Upper lobe of right lung (tissue), 1 donor: ENCODE measurements at regions not wholly inside any gene's neighbourhood (a gene's known extent, or its start where the extent isn't known, plus 50 kb on each side); places are given as distances from the start of the nearest gene placed in this dataset.

ENCODE experiments used
- ATAC-seq: fragments of 200-7000 bp; cut with Tn5 transposase; one replicate; pipeline ENCODE4 v1.9.1; 2020; ENCODE audit warnings: mild to moderate bottlenecking, moderate library complexity
- DNase-seq: peaks from one replicate; pipeline ENCODE4 v3.0.0-alpha.2; 2020
- H3K27ac ChIP-seq: fragments of 200-600 bp; one replicate; pipeline ENCODE4 v1.8.0; 2022
- H3K27me3 ChIP-seq: fragments of 200-600 bp; one replicate; pipeline ENCODE4 v1.8.0; 2022; ENCODE audit warnings: mild to moderate bottlenecking
- H3K36me3 ChIP-seq: fragments of 200-600 bp; one replicate; pipeline ENCODE4 v1.8.0; 2022
- H3K4me1 ChIP-seq: fragments of 200-600 bp; one replicate; pipeline ENCODE4 v1.8.0; 2022
- H3K4me3 ChIP-seq: fragments of 200-600 bp; one replicate; pipeline ENCODE4 v1.8.0; 2022; ENCODE audit warnings: mild to moderate bottlenecking
- H3K9me3 ChIP-seq: fragments of 200-600 bp; one replicate; pipeline ENCODE4 v1.8.0; 2022
- CTCF ChIP-seq: fragments of 200-600 bp; IDR thresholded peaks from one replicate; pipeline ENCODE4 v1.8.0; 2022; ENCODE audit warnings: antibody characterized with exemption
- intact Hi-C: fragments of 100-400 bp; cut with DNase I; formaldehyde crosslinking; loops from one replicate; pipeline ENCODE4 v1.11.0; 2022
- donor health status: DM: no; HTN: yes; CAD: no; lungs with severe emphysema.

- Histone ChIP-seq H3K4me1 (no peaks in the 10 kb centered on the region), H3K36me3 (no peaks in the 10 kb centered on the region), H3K9me3 (no peaks in the 10 kb centered on the region), H3K27me3 (no peaks in the 10 kb centered on the region), H3K4me3 (no peak overlapping the region), H3K27ac (no peak overlapping the region)
- intact Hi-C loops: no loop called here
- peak; percentile 38 for TF ChIP-seq CTCF
- ATAC-seq (peak; percentile 77), DNase-seq (no peak)
These were observed 109.3 kb upstream of the CPSF6 start for GRCh38 chr12:69130064-69130463.

GRCh38 chr12:69131077-69131476, 108.3 kb upstream of the CPSF6 start:
- H3K27me3 ChIP-seq: no peaks in the 10 kb centered on the region
- no peaks in the 10 kb centered on the region for H3K4me1 ChIP-seq
- ATAC-seq (no peak), DNase-seq (no peak)
- intact Hi-C loops: no loop called here
- H3K4me3 ChIP-seq: no peak overlapping the region
- H3K9me3 ChIP-seq: no peaks in the 10 kb centered on the region
- H3K27ac ChIP-seq: no peak overlapping the region
- no peak for TF ChIP-seq CTCF
- no peaks in the 10 kb centered on the region for H3K36me3 ChIP-seq

GRCh38 chr12:69136931-69137613, 102.3 kb upstream of the CPSF6 start:
- peak; percentile 68 for ATAC-seq
- H3K36me3 ChIP-seq: no peaks in the 10 kb centered on the region
- DNase-seq: no peak
- H3K27me3 ChIP-seq: no peaks in the 10 kb centered on the region
- intact Hi-C loops: no loop called here
- H3K9me3 ChIP-seq: peaks cover 13% of the 10 kb centered on the region
- no peaks in the 10 kb centered on the region for H3K4me1 ChIP-seq
- no peak overlapping the region for H3K4me3 ChIP-seq
- no peak overlapping the region for H3K27ac ChIP-seq
- no peak for TF ChIP-seq CTCF

- intact Hi-C loops: no loop called here
These were observed 98.3 kb upstream of the CPSF6 start for GRCh38 chr12:69141074-69141473.

GRCh38 chr12:69149270-69149669, 90.1 kb upstream of the CPSF6 start:
- Histone ChIP-seq H3K36me3 (no peaks in the 10 kb centered on the region), H3K4me1 (no peaks in the 10 kb centered on the region), H3K9me3 (no peaks in the 10 kb centered on the region), H3K27ac (no peak overlapping the region), H3K27me3 (no peaks in the 10 kb centered on the region), H3K4me3 (no peak overlapping the region)
- DNase-seq (no peak), ATAC-seq (no peak)
- intact Hi-C loops: no loop called here
- TF ChIP-seq CTCF: no peak

More at GRCh38 chr12:69141074-69141473, 98.3 kb upstream of the CPSF6 start:
- H3K36me3 ChIP-seq: no peaks in the 10 kb centered on the region
- H3K27ac ChIP-seq: no peak overlapping the region
- peaks cover 13% of the 10 kb centered on the region for H3K9me3 ChIP-seq
- no peak for ATAC-seq
- no peak for TF ChIP-seq CTCF
- no peak overlapping the region for H3K4me3 ChIP-seq
- H3K27me3 ChIP-seq: no peaks in the 10 kb centered on the region
- no peaks in the 10 kb centered on the region for H3K4me1 ChIP-seq
- DNase-seq: no peak
